BE2C (cell line): ENCODE measurements at regions not wholly inside any gene's neighbourhood (a gene's known extent, or its start where the extent isn't known, plus 50 kb on each side); places are given as distances from the start of the nearest gene placed in this dataset.

Source experiments
- DNase-seq: peaks from one replicate; pipeline ENCODE4 v3.0.0-alpha.2; 2020
- H3K27me3 ChIP-seq: fragments of 250-450 bp; sonication (Bioruptor Pico); 2 replicates; pipeline ENCODE4 v1.5.1; 2020; ENCODE audit warnings: mild to moderate bottlenecking
- H3K36me3 ChIP-seq: fragments of 250-450 bp; sonication (Bioruptor Pico); 2 replicates; pipeline ENCODE4 v1.5.1; 2020; ENCODE audit warnings: mild to moderate bottlenecking
- H3K4me1 ChIP-seq: fragments of 250-450 bp; sonication (Bioruptor Pico); 2 replicates; pipeline ENCODE4 v1.5.1; 2020
- H3K4me3 ChIP-seq: 2 replicates; pipeline ENCODE4 v1.5.1; 2011; ENCODE audit warnings: low read depth, low read length
- H3K9me3 ChIP-seq: fragments of 250-450 bp; sonication (Bioruptor Pico); 2 replicates; pipeline ENCODE4 v1.5.1; 2020
- CTCF ChIP-seq: IDR thresholded peaks from 2 replicates; pipeline ENCODE4 v1.5.1; 2012; ENCODE audit warnings: mild to moderate bottlenecking, low read depth, low read length

- H3K27me3 ChIP-seq = peaks cover 9% of the 10 kb centered on the region; the same call in 1 of the 2 replicates
- peak; percentile 92 for DNase-seq
- H3K4me3 ChIP-seq = peak overlapping the region; percentile 66
- H3K4me1 ChIP-seq = no peaks in the 10 kb centered on the region
- peak; percentile 33 for TF ChIP-seq CTCF
- no peaks in the 10 kb centered on the region for H3K9me3 ChIP-seq
- H3K36me3 ChIP-seq = no peaks in the 10 kb centered on the region
These were observed 64.8 kb upstream of the RANBP6 start for GRCh38 chr9:6080154-6080716.

GRCh38 chr9:6079386-6079785 lies 64.0 kb upstream of the RANBP6 start:
- no peak for TF ChIP-seq CTCF
- no peak for DNase-seq
- Histone ChIP-seq H3K27me3 (peaks cover 3% of the 10 kb centered on the region; the same call in 1 of the 2 replicates), H3K36me3 (no peaks in the 10 kb centered on the region), H3K4me3 (peak overlapping the region; percentile 66), H3K4me1 (no peaks in the 10 kb centered on the region), H3K9me3 (no peaks in the 10 kb centered on the region)

GRCh38 chr9:6078382-6079105 lies 63.1 kb upstream of the RANBP6 start:
- H3K27me3 ChIP-seq = no peaks in the 10 kb centered on the region
- no peaks in the 10 kb centered on the region for H3K9me3 ChIP-seq
- TF ChIP-seq CTCF = no peak
- no peak for DNase-seq
- H3K36me3 ChIP-seq = no peaks in the 10 kb centered on the region
- no peak overlapping the region for H3K4me3 ChIP-seq
- H3K4me1 ChIP-seq = no peaks in the 10 kb centered on the region

GRCh38 chr9:6076851-6077250 lies 61.4 kb upstream of the RANBP6 start:
- Histone ChIP-seq H3K4me3 (no peak overlapping the region), H3K27me3 (no peaks in the 10 kb centered on the region), H3K9me3 (no peaks in the 10 kb centered on the region), H3K36me3 (no peaks in the 10 kb centered on the region), H3K4me1 (no peaks in the 10 kb centered on the region)
- TF ChIP-seq CTCF = no peak
- no peak for DNase-seq

GRCh38 chr9:6073731-6074130 lies 58.3 kb upstream of the RANBP6 start:
- Histone ChIP-seq H3K4me3 (no peak overlapping the region), H3K27me3 (no peaks in the 10 kb centered on the region), H3K9me3 (no peaks in the 10 kb centered on the region), H3K36me3 (no peaks in the 10 kb centered on the region), H3K4me1 (no peaks in the 10 kb centered on the region)
- no peak for TF ChIP-seq CTCF
- no peak for DNase-seq

GRCh38 chr9:6072865-6073264 lies 57.4 kb upstream of the RANBP6 start:
- H3K4me3 ChIP-seq = no peak overlapping the region
- no peak for DNase-seq
- H3K27me3 ChIP-seq = no peaks in the 10 kb centered on the region
- no peaks in the 10 kb centered on the region for H3K9me3 ChIP-seq
- no peaks in the 10 kb centered on the region for H3K36me3 ChIP-seq
- no peaks in the 10 kb centered on the region for H3K4me1 ChIP-seq
- TF ChIP-seq CTCF = no peak
